Colonic mucosa (tissue), 4 donors: ENCODE measurements at regions not wholly inside any gene's neighbourhood (a gene's known extent, or its start where the extent isn't known, plus 50 kb on each side); places are given as distances from the start of the nearest gene placed in this dataset.
"Not testable (repeated sequence)": the region's sequence is repeated elsewhere in the genome, so short reads cannot be mapped to it uniquely, and the experiment has no call there.

Source experiments
- DNase-seq: peaks from one replicate; pipeline ENCODE4 v3.0.0-alpha.2; 2020
- H3K27ac ChIP-seq: fragments of 200-600 bp; one replicate; pipeline ENCODE4 v1.8.0; 2021
- H3K27me3 ChIP-seq: fragments of 200-600 bp; one replicate; pipeline ENCODE4 v1.8.0; 2021
- H3K36me3 ChIP-seq: fragments of 200-600 bp; one replicate; pipeline ENCODE4 v1.8.0; 2021
- H3K4me1 ChIP-seq: fragments of 200-600 bp; one replicate; pipeline ENCODE4 v1.8.0; 2021; ENCODE audit warnings: mild to moderate bottlenecking
- H3K4me3 ChIP-seq: fragments of 200-600 bp; one replicate; pipeline ENCODE4 v1.8.0; 2021
- H3K9ac ChIP-seq, 2 donors: one replicate each; pipeline ENCODE4 v1.7.0; 2013; ENCODE audit warnings: control low read depth in 2 of 2, low read depth in 2 of 2, low read length in 2 of 2
- H3K9me3 ChIP-seq: fragments of 200-600 bp; one replicate; pipeline ENCODE4 v1.8.0; 2021
- CTCF ChIP-seq: fragments of 200-600 bp; IDR thresholded peaks from one replicate; pipeline ENCODE4 v1.8.0; 2022; ENCODE audit warnings: antibody characterized with exemption, mild to moderate bottlenecking
- intact Hi-C: fragments of 100-400 bp; cut with DNase I; formaldehyde crosslinking; loops from one replicate; pipeline ENCODE4 v1.14.1; 2022
- donor health status: healthy.
- donor health status: DM: no; HTN: no; CAD: no.
- donor health status: DM: no; HTN: no; CAD: no.

GRCh38 chr12:111267144-111267543 is 101.8 kb downstream of the PHETA1 start:
- no peaks in the 10 kb centered on the region for H3K4me1 ChIP-seq
- intact Hi-C loops = no loop called here

DNA sequence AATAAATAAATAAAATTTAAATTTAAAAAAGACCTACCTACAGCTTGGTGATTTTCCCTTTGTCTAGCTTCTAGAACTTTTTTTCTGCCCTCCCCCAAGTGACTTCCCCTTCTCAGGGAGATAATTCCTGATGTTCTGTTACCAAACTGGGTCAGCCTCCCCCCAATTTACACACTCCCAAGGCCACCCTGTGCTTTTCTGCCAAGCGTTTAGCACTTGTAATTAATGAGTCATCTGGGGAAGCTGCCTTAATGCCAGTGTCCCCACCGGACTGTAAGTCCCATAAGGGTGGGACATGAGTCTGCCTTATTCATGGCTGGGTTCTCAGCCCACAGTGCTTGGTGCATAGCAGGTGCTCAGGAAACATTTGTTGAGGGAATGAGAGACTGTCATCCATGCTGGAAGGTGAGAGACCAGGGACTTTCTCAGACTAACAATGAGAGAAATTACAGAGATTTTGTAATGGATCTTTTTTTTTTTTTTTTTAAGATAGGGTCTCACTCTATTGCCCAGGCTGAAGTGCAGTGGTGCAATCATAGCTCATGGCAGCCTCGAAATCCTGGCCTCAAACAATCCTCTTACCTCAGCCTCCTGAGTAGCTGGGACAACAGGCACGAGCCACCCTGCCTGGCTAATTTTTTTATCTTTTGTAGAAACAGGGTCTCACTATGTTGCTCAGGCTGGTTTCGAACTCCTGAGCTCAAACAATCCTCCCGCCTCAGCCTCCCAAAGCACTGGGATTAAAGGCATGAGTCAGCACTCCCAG is 106.8 kb downstream of the PHETA1 start:
- no peak for DNase-seq
- H3K27me3 ChIP-seq = no peaks in the 10 kb centered on the region
- no peak overlapping the region for H3K4me3 ChIP-seq
- H3K4me1 ChIP-seq = no peaks in the 10 kb centered on the region
- H3K27ac ChIP-seq = no peak overlapping the region
- no peaks in the 10 kb centered on the region for H3K36me3 ChIP-seq
- intact Hi-C loops = no loop called here
- no peaks in the 10 kb centered on the region for H3K9me3 ChIP-seq
- no peak overlapping the region for H3K9ac ChIP-seq
- no peak for TF ChIP-seq CTCF

More at GRCh38 chr12:111267144-111267543, 101.8 kb downstream of the PHETA1 start:
- no peak overlapping the region for H3K4me3 ChIP-seq
- no peak for TF ChIP-seq CTCF
- no peak for DNase-seq
- no peaks in the 10 kb centered on the region for H3K27me3 ChIP-seq
- no peak overlapping the region for H3K27ac ChIP-seq
- H3K9ac ChIP-seq = no peak overlapping the region
- no peaks in the 10 kb centered on the region for H3K9me3 ChIP-seq
- H3K36me3 ChIP-seq = no peaks in the 10 kb centered on the region

DNA sequence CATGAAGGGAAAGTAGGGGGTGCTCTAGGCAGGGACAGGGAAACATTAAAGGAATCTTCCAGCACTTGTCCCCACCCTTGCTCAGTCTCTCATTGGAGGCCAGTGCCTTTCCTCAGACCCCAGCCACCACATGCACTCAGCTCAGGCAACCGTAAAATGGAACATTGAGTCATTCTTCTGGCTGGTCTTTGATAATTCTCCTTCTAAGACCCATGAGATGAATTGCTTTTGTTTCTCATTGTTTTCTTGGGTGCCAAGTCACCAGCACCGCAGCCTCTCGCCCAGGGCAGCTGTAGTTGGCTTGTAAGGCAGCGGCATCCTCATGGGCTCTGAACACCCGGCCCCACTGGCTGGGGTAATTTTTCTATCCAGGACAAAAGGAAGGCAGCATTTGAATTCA is 108.2 kb downstream of the PHETA1 start:
- H3K4me3 ChIP-seq = no peak overlapping the region
- no peaks in the 10 kb centered on the region for H3K4me1 ChIP-seq
- no peak for TF ChIP-seq CTCF
- H3K36me3 ChIP-seq = no peaks in the 10 kb centered on the region
- no peak for DNase-seq
- H3K27ac ChIP-seq = no peak overlapping the region
- H3K9ac ChIP-seq = no peak overlapping the region
- no peaks in the 10 kb centered on the region for H3K27me3 ChIP-seq
- no peaks in the 10 kb centered on the region for H3K9me3 ChIP-seq
- intact Hi-C loops = no loop called here

- no peaks in the 10 kb centered on the region for H3K27me3 ChIP-seq
- H3K27ac ChIP-seq = no peak overlapping the region
- H3K36me3 ChIP-seq = no peaks in the 10 kb centered on the region
- no peak overlapping the region for H3K9ac ChIP-seq
- no peaks in the 10 kb centered on the region for H3K9me3 ChIP-seq
- no peaks in the 10 kb centered on the region for H3K4me1 ChIP-seq
- H3K4me3 ChIP-seq = no peak overlapping the region
- intact Hi-C loops = no loop called here
- no peak for TF ChIP-seq CTCF
- no peak for DNase-seq
Measured at GRCh38 chr12:111259231-111259630, 109.7 kb downstream of the PHETA1 start.

DNA sequence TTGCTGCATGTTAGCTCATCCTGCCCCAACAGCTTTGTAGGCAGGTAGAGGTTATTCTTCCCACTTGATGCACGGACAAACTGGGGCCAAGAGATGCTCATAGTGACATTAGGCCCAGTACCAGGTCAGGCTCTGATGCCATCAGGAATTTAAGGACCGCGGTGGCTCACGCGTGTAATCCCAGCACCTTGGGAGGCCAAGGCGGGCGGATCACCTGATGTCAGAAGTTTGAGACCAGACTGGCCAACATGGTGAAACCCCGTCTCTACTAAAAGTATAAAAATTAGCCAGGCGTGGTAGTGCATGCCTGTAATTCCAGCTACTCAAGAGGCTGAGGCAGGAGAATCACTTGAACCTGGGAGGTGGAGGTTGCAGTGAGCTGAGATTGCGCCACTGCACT is 110.8 kb downstream of the PHETA1 start:
- H3K9me3 ChIP-seq, H3K27me3 ChIP-seq, H3K36me3 ChIP-seq, H3K4me3 ChIP-seq, DNase-seq, H3K27ac ChIP-seq, H3K4me1 ChIP-seq, intact Hi-C loops, H3K9ac ChIP-seq: not testable (repeated sequence)

DNA sequence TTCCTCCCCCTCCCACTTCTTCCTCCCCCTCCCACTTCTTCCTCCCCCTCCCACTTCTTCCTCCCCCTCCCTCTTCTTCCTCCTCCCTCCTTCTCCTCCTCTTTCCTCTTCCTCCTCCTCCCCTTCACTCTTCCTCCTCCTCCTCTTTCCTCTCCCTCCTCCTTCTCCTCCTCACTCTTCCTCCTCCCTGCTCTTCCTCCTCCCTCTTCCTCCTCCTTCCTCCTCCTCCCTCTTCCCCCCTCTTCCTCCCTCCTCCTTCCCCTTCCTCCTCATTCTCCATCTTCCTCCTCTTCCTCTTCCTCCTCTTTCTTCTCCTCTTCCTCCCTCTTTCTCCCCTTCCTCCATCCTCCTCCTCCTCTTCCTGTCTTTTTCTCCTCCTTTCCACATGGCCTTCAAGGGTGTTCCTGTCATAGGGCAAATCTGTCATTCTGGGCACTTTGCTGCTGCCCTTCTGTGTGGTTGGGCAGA is 111.4 kb downstream of the PHETA1 start:
- no peak overlapping the region for H3K9ac ChIP-seq
- no peaks in the 10 kb centered on the region for H3K36me3 ChIP-seq
- no peak for TF ChIP-seq CTCF
- DNase-seq = no peak
- H3K27ac ChIP-seq = no peak overlapping the region
- intact Hi-C loops = no loop called here
- no peaks in the 10 kb centered on the region for H3K9me3 ChIP-seq
- H3K4me3 ChIP-seq = no peak overlapping the region
- no peaks in the 10 kb centered on the region for H3K27me3 ChIP-seq
- H3K4me1 ChIP-seq = no peaks in the 10 kb centered on the region
